ENCODE measurements at regions not wholly inside any gene's neighbourhood (a gene's known extent, or its start where the extent isn't known, plus 50 kb on each side); places are given as distances from the start of the nearest gene placed in this dataset.
A peak's percentile ranks its signal among the peaks of the same experiment; 100 is the strongest.

- TF ChIP-seq POLR2AphosphoS5 (IDR thresholded peaks at IDR 0.05; ENCODE audit: insufficient read depth in 1 of 2, low read depth in 1 of 2): no peak
- no peak for TF ChIP-seq POLR2A (IDR thresholded peaks at IDR 0.05)
- TF ChIP-seq CTCF (IDR thresholded peaks at IDR 0.05): no peak
- H3K4me1 ChIP-seq: peaks cover 23% of the 10 kb centered on the region
- no peaks in the 10 kb centered on the region for H3K9me3 ChIP-seq
- no peaks in the 10 kb centered on the region for H3K27me3 ChIP-seq
- no peak overlapping the region for H3K27ac ChIP-seq
- DNase-seq (ENCODE audit: extremely low spot score in 2 of 2): no peak
- H3K36me3 ChIP-seq: no peaks in the 10 kb centered on the region
- intact Hi-C loops (cut with DNase I): no loop called here
- H3K4me3 ChIP-seq: no peak overlapping the region
Observed at GRCh38 chr12:90253136-90253535, 544.5 kb upstream of the ATP2B1 start.

- intact Hi-C loops (cut with DNase I): no loop called here
- Histone ChIP-seq H3K36me3 (no peaks in the 10 kb centered on the region), H3K27ac (no peak overlapping the region), H3K4me1 (peaks cover 23% of the 10 kb centered on the region), H3K4me3 (no peak overlapping the region), H3K9me3 (no peaks in the 10 kb centered on the region), H3K27me3 (no peaks in the 10 kb centered on the region)
- peak in 1 of 2 donors; percentile 18 for TF ChIP-seq POLR2AphosphoS5 (IDR thresholded peaks at IDR 0.05; ENCODE audit: insufficient read depth in 1 of 2, low read depth in 1 of 2)
- TF ChIP-seq CTCF (IDR thresholded peaks at IDR 0.05): no peak
- DNase-seq (ENCODE audit: extremely low spot score in 2 of 2): no peak
Observed at GRCh38 chr12:90250766-90251165, 542.1 kb upstream of the ATP2B1 start.

- Histone ChIP-seq H3K9me3 (no peaks in the 10 kb centered on the region), H3K27me3 (no peaks in the 10 kb centered on the region), H3K27ac (no peak overlapping the region), H3K4me1 (peaks cover 23% of the 10 kb centered on the region), H3K4me3 (no peak overlapping the region), H3K36me3 (no peaks in the 10 kb centered on the region)
- DNase-seq (ENCODE audit: extremely low spot score in 2 of 2): no peak
- TF ChIP-seq POLR2AphosphoS5 (IDR thresholded peaks at IDR 0.05; ENCODE audit: insufficient read depth in 1 of 2, low read depth in 1 of 2) (no peak), CTCF (IDR thresholded peaks at IDR 0.05) (no peak), POLR2A (IDR thresholded peaks at IDR 0.05) (no peak)
- intact Hi-C loops (cut with DNase I): no loop called here
Observed at GRCh38 chr12:90250042-90250441, 541.4 kb upstream of the ATP2B1 start.

GRCh38 chr12:90246688-90247087, 538.0 kb upstream of the ATP2B1 start:
- Histone ChIP-seq H3K4me3 (no peak overlapping the region), H3K9me3 (no peaks in the 10 kb centered on the region), H3K27ac (no peak overlapping the region), H3K36me3 (no peaks in the 10 kb centered on the region), H3K27me3 (no peaks in the 10 kb centered on the region), H3K4me1 (peaks cover 11% of the 10 kb centered on the region)
- TF ChIP-seq CTCF (IDR thresholded peaks at IDR 0.05) (no peak), POLR2A (IDR thresholded peaks at IDR 0.05) (no peak), POLR2AphosphoS5 (IDR thresholded peaks at IDR 0.05; ENCODE audit: insufficient read depth in 1 of 2, low read depth in 1 of 2) (no peak)
- no peak for DNase-seq (ENCODE audit: extremely low spot score in 2 of 2)
- intact Hi-C loops (cut with DNase I): no loop called here

- H3K9me3 ChIP-seq: no peaks in the 10 kb centered on the region
- intact Hi-C loops (cut with DNase I): no loop called here
- H3K4me3 ChIP-seq: no peak overlapping the region
- TF ChIP-seq POLR2AphosphoS5 (IDR thresholded peaks at IDR 0.05; ENCODE audit: insufficient read depth in 1 of 2, low read depth in 1 of 2): no peak
- TF ChIP-seq CTCF (IDR thresholded peaks at IDR 0.05): no peak
- no peak for TF ChIP-seq POLR2A (IDR thresholded peaks at IDR 0.05)
- DNase-seq (ENCODE audit: extremely low spot score in 2 of 2): no peak
- no peaks in the 10 kb centered on the region for H3K27me3 ChIP-seq
- peaks cover 5% of the 10 kb centered on the region for H3K4me1 ChIP-seq
- H3K27ac ChIP-seq: no peak overlapping the region
- H3K36me3 ChIP-seq: no peaks in the 10 kb centered on the region
Observed at GRCh38 chr12:90245391-90245790, 536.8 kb upstream of the ATP2B1 start.

Data from vagina (tissue), 2 donors.